ENCODE measurements at regions not wholly inside any gene's neighbourhood (a gene's known extent, or its start where the extent isn't known, plus 50 kb on each side); places are given as distances from the start of the nearest gene placed in this dataset.

DNA sequence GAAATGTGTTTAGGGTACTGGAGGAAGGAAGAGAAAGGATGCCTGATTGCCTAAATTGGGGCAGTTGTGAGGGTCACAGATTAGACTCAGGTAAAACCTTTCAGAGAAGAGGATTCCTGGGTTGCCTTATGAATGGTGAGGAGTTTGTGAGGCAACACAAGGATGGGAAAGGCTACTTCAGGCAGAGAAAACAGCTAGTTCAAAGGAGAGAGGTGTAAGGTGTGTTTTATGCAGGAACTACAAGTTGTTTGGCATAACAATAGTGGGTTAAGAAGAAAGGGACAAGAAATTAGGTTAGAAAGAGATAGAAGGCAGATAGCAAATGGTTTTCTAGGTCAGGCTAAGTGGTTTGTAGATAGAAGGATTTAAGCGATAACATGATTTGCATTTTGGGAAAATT, 75.1 kb upstream of the PGRMC2 start:
- TF ChIP-seq, protein P1, sequence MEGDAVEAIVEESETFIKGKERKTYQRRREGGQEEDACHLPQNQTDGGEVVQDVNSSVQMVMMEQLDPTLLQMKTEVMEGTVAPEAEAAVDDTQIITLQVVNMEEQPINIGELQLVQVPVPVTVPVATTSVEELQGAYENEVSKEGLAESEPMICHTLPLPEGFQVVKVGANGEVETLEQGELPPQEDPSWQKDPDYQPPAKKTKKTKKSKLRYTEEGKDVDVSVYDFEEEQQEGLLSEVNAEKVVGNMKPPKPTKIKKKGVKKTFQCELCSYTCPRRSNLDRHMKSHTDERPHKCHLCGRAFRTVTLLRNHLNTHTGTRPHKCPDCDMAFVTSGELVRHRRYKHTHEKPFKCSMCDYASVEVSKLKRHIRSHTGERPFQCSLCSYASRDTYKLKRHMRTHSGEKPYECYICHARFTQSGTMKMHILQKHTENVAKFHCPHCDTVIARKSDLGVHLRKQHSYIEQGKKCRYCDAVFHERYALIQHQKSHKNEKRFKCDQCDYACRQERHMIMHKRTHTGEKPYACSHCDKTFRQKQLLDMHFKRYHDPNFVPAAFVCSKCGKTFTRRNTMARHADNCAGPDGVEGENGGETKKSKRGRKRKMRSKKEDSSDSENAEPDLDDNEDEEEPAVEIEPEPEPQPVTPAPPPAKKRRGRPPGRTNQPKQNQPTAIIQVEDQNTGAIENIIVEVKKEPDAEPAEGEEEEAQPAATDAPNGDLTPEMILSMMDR (IDR thresholded peaks at IDR 0.05 in 8 of 11, conservative IDR thresholded peaks at IDR 0.05 in 3 of 11): no peak
- TF ChIP-seq POLR2AphosphoS5 (IDR thresholded peaks at IDR 0.05) (no peak), POLR2A (IDR thresholded peaks at IDR 0.05) (no peak)
